ENCODE measurements at regions not wholly inside any gene's neighbourhood (a gene's known extent, or its start where the extent isn't known, plus 50 kb on each side); places are given as distances from the start of the nearest gene placed in this dataset.
"Not testable (repeated sequence)": the region's sequence is repeated elsewhere in the genome, so short reads cannot be mapped to it uniquely, and the experiment has no call there.

DNA sequence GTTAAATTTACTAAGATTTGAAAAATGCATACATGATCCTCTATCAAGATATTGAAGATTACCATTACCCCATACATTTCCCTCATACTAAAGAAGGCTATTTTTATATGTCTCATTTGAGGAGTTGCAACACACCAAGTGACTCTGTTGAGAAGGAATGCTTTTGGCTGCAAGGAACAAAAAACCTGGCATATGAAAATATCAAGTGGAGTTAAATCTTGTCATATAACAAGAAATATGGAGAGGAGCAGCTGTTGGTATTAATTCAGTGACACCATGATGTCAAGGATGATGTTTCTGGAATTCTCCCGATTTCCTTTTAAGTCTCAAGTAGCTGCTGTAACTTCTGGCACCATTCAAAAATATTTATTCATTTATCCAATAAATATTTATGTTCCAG lies 193.8 kb downstream of the CSNK1G3 start:
- Histone ChIP-seq H3K27ac (no peak overlapping the region), H3K27me3 (no peaks in the 10 kb centered on the region), H3K4me1 (peaks cover 0 to 6% (median 0%) of the 10 kb centered on the region in 3 donors), H3K36me3 (no peaks in the 10 kb centered on the region), H3K4me3 (no peak overlapping the region), H3K9me3 (no peaks in the 10 kb centered on the region)
- intact Hi-C loops (cut with DNase I): no loop called here
- no peak for ATAC-seq
- TF ChIP-seq, protein P1, sequence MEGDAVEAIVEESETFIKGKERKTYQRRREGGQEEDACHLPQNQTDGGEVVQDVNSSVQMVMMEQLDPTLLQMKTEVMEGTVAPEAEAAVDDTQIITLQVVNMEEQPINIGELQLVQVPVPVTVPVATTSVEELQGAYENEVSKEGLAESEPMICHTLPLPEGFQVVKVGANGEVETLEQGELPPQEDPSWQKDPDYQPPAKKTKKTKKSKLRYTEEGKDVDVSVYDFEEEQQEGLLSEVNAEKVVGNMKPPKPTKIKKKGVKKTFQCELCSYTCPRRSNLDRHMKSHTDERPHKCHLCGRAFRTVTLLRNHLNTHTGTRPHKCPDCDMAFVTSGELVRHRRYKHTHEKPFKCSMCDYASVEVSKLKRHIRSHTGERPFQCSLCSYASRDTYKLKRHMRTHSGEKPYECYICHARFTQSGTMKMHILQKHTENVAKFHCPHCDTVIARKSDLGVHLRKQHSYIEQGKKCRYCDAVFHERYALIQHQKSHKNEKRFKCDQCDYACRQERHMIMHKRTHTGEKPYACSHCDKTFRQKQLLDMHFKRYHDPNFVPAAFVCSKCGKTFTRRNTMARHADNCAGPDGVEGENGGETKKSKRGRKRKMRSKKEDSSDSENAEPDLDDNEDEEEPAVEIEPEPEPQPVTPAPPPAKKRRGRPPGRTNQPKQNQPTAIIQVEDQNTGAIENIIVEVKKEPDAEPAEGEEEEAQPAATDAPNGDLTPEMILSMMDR (IDR thresholded peaks at IDR 0.05): no peak
- no peak for DNase-seq
- WGBS, 2 donors: 86 to 90% methylated on average over 1 of the region's 1 CpG
- FAIRE-seq: no peak

DNA sequence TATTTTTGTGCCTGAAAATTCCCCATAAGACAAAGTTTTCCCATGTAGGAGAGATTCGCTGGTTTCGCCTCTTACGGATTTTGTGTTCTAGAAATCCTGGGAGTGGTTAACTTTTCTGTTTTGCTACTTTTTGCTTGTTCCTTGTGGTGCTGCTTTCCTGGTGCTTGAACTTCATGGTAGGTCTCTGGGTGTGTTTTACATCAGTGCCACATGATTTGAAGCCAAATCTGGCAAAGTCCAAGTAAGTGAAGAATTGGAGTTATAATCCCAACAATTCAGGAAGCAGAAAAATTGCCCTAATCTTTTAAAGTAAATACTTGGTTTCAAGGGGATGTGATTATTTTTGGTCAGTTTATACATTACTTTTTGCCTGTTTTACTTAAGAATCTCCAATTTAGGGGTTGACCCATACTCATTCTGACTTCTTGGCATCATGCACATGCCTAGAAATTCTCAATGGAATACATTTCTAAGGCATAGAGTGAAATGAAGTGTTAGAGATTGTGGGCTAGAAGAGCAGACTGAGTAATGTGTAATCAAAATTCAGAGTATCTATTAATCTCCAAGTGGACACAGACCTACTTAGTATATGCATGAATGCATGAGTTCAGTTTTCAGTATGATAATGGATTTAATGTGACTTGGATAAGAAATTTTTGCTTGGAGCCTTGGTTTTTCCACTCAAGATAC lies 189.7 kb downstream of the CSNK1G3 start:
- Histone ChIP-seq H3K4me1 (no peaks in the 10 kb centered on the region), H3K27me3 (no peaks in the 10 kb centered on the region), H3K27ac (no peak overlapping the region), H3K9me3 (no peaks in the 10 kb centered on the region), H3K4me3 (no peak overlapping the region), H3K36me3 (no peaks in the 10 kb centered on the region)
- intact Hi-C loops (cut with DNase I): no loop called here
- 95 to 100% methylated on average over 3 of the region's 3 CpGs for WGBS, 2 donors
- FAIRE-seq: no peak
- TF ChIP-seq, protein P1 (IDR thresholded peaks at IDR 0.05): no peak
- no peak for DNase-seq
- ATAC-seq: no peak

DNA sequence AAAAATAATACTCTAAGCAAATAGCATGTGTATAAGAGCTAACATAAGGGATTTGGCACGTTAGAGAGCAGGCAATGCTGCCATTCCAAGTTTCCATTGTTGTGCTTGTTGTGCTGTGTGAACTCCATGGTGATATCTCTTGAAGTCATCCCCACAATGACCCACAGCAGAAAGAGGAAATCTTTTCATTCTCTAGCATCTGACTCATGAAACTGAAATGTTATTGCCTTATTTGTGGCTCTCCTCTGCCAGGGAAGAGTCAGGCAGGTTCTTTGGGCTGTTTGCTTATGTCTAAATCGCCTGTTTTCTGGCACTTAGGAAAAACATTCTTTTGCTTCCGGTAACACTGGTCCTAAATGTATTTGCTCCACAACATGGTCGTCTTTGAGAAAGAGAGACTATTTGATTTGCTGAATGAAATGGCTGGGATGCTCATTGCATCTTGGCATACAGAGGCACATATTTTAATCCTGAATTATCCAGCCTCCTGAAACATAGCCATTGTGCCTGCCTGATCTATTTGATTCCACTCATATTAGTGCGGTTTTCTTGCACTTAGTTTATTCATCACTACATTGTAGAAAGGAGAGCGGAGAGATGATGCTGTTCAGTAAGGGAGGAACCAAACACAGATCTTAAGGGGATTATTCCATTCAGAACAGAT lies 188.8 kb downstream of the CSNK1G3 start:
- FAIRE-seq (peak; percentile 51), ATAC-seq (peak in 3 of 4 donors; percentile 26 to 62 (median 56))

DNA sequence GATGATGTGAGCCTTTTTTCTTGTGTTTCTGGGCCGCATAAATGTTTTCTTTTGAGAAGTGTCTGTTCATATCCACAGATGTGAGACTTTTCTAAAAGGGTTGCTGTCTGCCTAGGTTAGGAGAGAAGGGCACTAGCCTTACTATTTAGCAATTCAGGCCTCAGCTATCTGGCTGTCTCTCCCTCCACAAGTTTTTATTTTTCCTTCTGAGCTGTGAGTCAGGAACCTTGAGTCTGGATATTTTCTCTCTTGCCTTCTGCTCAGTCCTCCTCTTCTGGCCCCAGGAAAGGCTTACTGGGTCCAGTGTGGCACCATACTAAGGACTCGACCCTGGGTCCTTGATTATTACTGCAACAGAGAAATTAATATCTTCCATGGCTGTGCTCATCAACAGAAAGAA lies 187.6 kb downstream of the CSNK1G3 start:
- FAIRE-seq: no peak
- Histone ChIP-seq H3K9me3 (no peaks in the 10 kb centered on the region), H3K36me3 (no peaks in the 10 kb centered on the region), H3K27ac (no peak overlapping the region), H3K4me1 (no peaks in the 10 kb centered on the region), H3K4me3 (no peak overlapping the region), H3K27me3 (no peaks in the 10 kb centered on the region)
- intact Hi-C loops (cut with DNase I): no loop called here
- TF ChIP-seq, protein P1 (IDR thresholded peaks at IDR 0.05): no peak
- DNase-seq: no peak
- 79 to 86% methylated on average over 2 of the region's 2 CpGs for WGBS, 2 donors
- ATAC-seq: no peak

More for the DNA sequence above, 188.8 kb downstream of the CSNK1G3 start:
- Histone ChIP-seq H3K27me3 (no peaks in the 10 kb centered on the region), H3K4me1 (no peaks in the 10 kb centered on the region), H3K27ac (no peak overlapping the region), H3K9me3 (no peaks in the 10 kb centered on the region), H3K36me3 (no peaks in the 10 kb centered on the region), H3K4me3 (no peak overlapping the region)
- DNase-seq: no peak
- intact Hi-C loops (cut with DNase I): no loop called here
- TF ChIP-seq, protein P1 (IDR thresholded peaks at IDR 0.05): no peak
- WGBS, 2 donors: 71 to 82% methylated on average over 6 of the region's 6 CpGs

DNA sequence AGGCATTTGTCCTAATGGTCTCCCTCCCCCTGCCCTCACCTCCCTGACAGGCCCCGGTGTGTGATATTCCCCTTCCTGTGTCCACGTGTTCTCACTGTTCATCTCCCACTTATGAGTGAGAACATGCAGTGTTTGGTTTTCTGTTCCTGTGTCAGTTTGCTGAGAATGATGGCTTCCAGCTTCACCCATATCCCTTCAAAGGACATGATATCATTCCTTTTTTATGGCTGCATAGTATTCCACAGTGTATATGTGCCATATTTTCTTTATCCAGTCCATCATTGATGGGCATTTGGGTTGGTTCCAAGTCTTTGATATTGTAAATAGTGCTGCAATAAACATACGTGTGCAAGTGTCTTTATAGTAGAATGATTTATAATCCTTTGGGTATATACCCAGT lies 187.0 kb downstream of the CSNK1G3 start:
- H3K27ac ChIP-seq; intact Hi-C loops (cut with DNase I); H3K9me3 ChIP-seq; H3K4me3 ChIP-seq; H3K36me3 ChIP-seq; FAIRE-seq; ATAC-seq; H3K27me3 ChIP-seq; DNase-seq; H3K4me1 ChIP-seq: not testable (repeated sequence)
- WGBS, 2 donors: 88 to 91% methylated on average over 3 of the region's 3 CpGs
